ENCODE measurements at regions not wholly inside any gene's neighbourhood (a gene's known extent, or its start where the extent isn't known, plus 50 kb on each side); places are given as distances from the start of the nearest gene placed in this dataset.

DNA sequence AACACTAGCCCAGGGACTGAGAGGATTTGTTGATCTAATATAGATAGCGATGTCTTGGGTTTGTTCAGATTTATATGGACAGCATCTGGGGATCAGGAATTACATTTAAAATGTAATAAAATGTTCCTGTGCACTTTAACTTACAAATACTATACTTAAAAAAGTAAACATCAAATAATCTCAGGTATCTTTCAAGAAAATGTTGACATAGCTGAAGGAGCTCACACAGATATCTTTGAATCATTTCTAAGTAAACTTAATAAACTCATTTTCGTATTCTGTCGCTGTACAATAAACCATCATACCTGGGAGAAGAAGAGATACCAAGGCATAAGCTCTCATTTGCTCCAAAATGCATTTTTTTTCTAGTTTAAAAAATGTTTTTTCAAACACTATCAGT is 557.5 kb upstream of the NR2F2 start:
- DNase-seq (ENCODE audit: low spot score) (no peak), ATAC-seq (no peak)
- Histone ChIP-seq H4K20me1 (replicated peaks; ENCODE audit: insufficient read depth) (no peaks in the 10 kb centered on the region), H3K36me3 (ENCODE audit: insufficient read depth) (no peaks in the 10 kb centered on the region), H3K27ac (ENCODE audit: low read depth) (no peak overlapping the region), H3F3A (replicated peaks; ENCODE audit: low read depth) (no peaks in the 10 kb centered on the region), H3K4me2 (no peak overlapping the region), H3K79me2 (replicated peaks; ENCODE audit: insufficient read depth) (no peaks in the 10 kb centered on the region), H3K27me3 (ENCODE audit: insufficient read depth) (no peaks in the 10 kb centered on the region), H3K9me2 (ENCODE audit: insufficient read depth) (no peaks in the 10 kb centered on the region), H3K4me3 (no peak overlapping the region), H2AFZ (no peak overlapping the region), H3K4me1 (ENCODE audit: insufficient read depth) (peaks cover 10% of the 10 kb centered on the region; the same call in 1 of the 2 replicates)
- Mint-ChIP-seq H3K36me3 (ENCODE audit: low read depth) (no peaks in the 10 kb centered on the region), H3K27ac (no peak overlapping the region), H3K4me3 (no peak overlapping the region), H3K4me1 (peaks cover 9% of the 10 kb centered on the region), H3K27me3 (ENCODE audit: insufficient read depth, low read depth, poor library complexity) (no peaks in the 10 kb centered on the region), H3K9me3 (no peaks in the 10 kb centered on the region; the same call in 2 of the 3 replicates)
- no peak for TF ChIP-seq STAT1 (IDR thresholded peaks at IDR 0.05; ENCODE audit: unreplicated experiment)
- no peak for TF ChIP-seq ZNF114 (CRISPR knock-in tag; IDR thresholded peaks at IDR 0.05)
- TF ChIP-seq CREB1 (CRISPR knock-in tag; IDR thresholded peaks at IDR 0.05; ENCODE audit: low read depth), result no peak
- no peak for TF ChIP-seq ZNF331 (CRISPR knock-in tag; IDR thresholded peaks at IDR 0.05; ENCODE audit: low read depth)
- TF ChIP-seq JUNB (IDR thresholded peaks at IDR 0.05; ENCODE audit: unreplicated experiment), result no peak
- TF ChIP-seq EZH2phosphoT487 (IDR thresholded peaks at IDR 0.05; ENCODE audit: unreplicated experiment), result no peak
- no peak for TF ChIP-seq ZNF462 (CRISPR knock-in tag; IDR thresholded peaks at IDR 0.05)
- no peak for TF ChIP-seq EZH2 (IDR thresholded peaks at IDR 0.05; ENCODE audit: low read depth, unreplicated experiment)
- TF ChIP-seq NANOG (IDR thresholded peaks at IDR 0.05; ENCODE audit: borderline replicate concordance), result no peak
- no peak for TF ChIP-seq ETS1 (IDR thresholded peaks at IDR 0.05)
- no peak for TF ChIP-seq REST (IDR thresholded peaks at IDR 0.05; ENCODE audit: unreplicated experiment)
- TF ChIP-seq, protein P1, sequence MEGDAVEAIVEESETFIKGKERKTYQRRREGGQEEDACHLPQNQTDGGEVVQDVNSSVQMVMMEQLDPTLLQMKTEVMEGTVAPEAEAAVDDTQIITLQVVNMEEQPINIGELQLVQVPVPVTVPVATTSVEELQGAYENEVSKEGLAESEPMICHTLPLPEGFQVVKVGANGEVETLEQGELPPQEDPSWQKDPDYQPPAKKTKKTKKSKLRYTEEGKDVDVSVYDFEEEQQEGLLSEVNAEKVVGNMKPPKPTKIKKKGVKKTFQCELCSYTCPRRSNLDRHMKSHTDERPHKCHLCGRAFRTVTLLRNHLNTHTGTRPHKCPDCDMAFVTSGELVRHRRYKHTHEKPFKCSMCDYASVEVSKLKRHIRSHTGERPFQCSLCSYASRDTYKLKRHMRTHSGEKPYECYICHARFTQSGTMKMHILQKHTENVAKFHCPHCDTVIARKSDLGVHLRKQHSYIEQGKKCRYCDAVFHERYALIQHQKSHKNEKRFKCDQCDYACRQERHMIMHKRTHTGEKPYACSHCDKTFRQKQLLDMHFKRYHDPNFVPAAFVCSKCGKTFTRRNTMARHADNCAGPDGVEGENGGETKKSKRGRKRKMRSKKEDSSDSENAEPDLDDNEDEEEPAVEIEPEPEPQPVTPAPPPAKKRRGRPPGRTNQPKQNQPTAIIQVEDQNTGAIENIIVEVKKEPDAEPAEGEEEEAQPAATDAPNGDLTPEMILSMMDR (conservative IDR thresholded peaks at IDR 0.05; ENCODE audit: low read depth in 2 of 2), result no peak
- TF ChIP-seq POLR2AphosphoS5 (IDR thresholded peaks at IDR 0.05; ENCODE audit: low read depth), result no peak
